Activated T-cell treated with anti-CD3 and anti-CD28 coated beads, Interleukin-2, amount 50 U/mL, for 72 hours (primary cell): ENCODE measurements at regions not wholly inside any gene's neighbourhood (a gene's known extent, or its start where the extent isn't known, plus 50 kb on each side); places are given as distances from the start of the nearest gene placed in this dataset.

Experiments used
- ATAC-seq, 2 donors: fragments of 150-1000 bp; cut with Tn5 transposase; replicated peaks in 1 of 2; 2 replicates each; pipeline ENCODE4 v1.10.0; 2021; ENCODE audit warnings: moderate library complexity in 2 of 2, mild to moderate bottlenecking in 1 of 2
- DNase-seq, 2 donors: peaks; one replicate each; pipeline ENCODE4 v3.0.0; 2021 to 2022; ENCODE audit warnings: mixed read lengths in 1 of 2
- H3K27ac Mint-ChIP-seq: one replicate; pipeline ENCODE4 v1.8.0; 2022; ENCODE audit warnings: mild to moderate bottlenecking, moderate library complexity, mixed read lengths
- H3K27me3 Mint-ChIP-seq: one replicate; pipeline ENCODE4 v1.8.0; 2022; ENCODE audit warnings: low read depth, mixed read lengths
- H3K36me3 Mint-ChIP-seq, 2 donors: one replicate each; pipeline ENCODE4 v1.8.0; 2022; ENCODE audit warnings: mixed read lengths in 2 of 2, mild to moderate bottlenecking in 1 of 2; ENCODE audit not compliant: insufficient read depth in 2 of 2
- H3K4me1 Mint-ChIP-seq: one replicate; pipeline ENCODE4 v1.8.0; 2022; ENCODE audit warnings: low read depth, mixed read lengths
- H3K4me3 Mint-ChIP-seq, 2 donors: one replicate each; pipeline ENCODE4 v1.8.0; 2022; ENCODE audit warnings: mild to moderate bottlenecking in 2 of 2, mixed read lengths in 2 of 2, moderate library complexity in 2 of 2
- H3K9me3 Mint-ChIP-seq, 2 donors: one replicate each; pipeline ENCODE4 v1.8.0; 2022; ENCODE audit warnings: mixed read lengths in 2 of 2

DNA sequence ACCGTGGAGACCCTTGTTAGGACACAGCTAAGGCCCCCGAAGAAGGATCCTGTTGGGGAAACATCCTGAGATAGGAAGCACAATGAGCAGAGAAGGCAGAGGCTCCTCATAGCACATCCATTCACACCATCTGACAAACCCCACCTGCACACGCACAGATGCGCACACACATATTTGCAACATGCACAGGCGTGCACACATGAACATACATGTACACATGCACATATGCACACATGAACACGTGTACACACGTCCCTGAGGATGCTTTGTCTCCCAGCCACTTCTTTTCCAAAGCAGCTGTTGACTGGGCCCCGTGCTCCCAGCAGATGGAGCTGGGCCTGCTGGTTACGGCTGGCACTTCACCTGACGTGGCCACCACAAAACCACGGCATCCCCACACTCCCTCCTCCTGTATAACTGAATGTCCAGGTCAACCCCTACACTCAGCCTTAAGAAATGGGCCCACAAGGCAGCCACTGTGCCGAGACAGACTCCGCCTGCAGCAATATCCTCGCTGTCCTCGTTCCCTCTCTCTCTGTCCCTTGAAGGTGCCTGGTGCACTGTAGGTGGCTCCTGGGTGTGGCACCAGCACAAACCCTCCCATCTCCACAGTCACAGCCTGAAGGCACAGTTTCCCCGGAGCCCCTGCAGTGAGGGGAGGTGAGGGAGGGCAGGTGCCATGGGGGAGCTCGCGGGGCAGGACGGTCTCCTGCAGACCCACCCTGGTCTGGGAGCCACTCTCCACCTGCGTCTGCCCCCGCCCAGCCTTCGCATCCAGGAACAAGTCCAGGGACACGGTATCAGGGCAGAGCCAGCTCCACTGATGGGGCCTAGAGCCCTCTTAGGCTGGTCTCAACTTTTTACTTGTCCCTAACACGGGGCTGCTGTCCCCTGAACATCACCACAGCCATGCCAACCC is 183.0 kb downstream of the RBFOX3 start:
- DNase-seq (no peak), ATAC-seq (no peak)
- no peaks in the 10 kb centered on the region for H3K27me3 Mint-ChIP-seq
- H3K27ac Mint-ChIP-seq: no peak overlapping the region
- no peak overlapping the region for H3K4me3 Mint-ChIP-seq
- H3K4me1 Mint-ChIP-seq: no peaks in the 10 kb centered on the region
- no peaks in the 10 kb centered on the region for H3K36me3 Mint-ChIP-seq
- H3K9me3 Mint-ChIP-seq: no peaks in the 10 kb centered on the region

DNA sequence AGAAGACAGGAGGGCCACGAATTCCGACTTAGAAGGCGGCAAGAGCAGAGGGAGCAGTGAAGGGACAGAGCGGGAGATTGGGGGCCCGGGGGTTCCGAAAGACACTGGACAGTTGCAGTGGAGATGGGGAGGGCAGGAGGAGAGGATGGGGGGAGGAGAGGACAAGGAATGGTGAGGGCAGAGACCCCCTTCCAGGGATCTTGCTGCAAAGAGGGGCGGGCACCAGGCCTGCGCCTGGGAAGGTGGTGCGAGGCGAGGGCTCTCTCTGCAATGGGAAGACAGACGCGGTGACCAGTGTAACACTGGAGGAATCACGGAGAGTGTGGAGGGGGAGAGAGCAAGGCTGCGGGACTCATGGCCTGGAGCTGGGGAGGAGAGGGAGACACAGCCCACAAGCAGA is 185.2 kb downstream of the RBFOX3 start:
- no peak for ATAC-seq
- Mint-ChIP-seq H3K36me3 (no peaks in the 10 kb centered on the region), H3K9me3 (no peaks in the 10 kb centered on the region)

DNA sequence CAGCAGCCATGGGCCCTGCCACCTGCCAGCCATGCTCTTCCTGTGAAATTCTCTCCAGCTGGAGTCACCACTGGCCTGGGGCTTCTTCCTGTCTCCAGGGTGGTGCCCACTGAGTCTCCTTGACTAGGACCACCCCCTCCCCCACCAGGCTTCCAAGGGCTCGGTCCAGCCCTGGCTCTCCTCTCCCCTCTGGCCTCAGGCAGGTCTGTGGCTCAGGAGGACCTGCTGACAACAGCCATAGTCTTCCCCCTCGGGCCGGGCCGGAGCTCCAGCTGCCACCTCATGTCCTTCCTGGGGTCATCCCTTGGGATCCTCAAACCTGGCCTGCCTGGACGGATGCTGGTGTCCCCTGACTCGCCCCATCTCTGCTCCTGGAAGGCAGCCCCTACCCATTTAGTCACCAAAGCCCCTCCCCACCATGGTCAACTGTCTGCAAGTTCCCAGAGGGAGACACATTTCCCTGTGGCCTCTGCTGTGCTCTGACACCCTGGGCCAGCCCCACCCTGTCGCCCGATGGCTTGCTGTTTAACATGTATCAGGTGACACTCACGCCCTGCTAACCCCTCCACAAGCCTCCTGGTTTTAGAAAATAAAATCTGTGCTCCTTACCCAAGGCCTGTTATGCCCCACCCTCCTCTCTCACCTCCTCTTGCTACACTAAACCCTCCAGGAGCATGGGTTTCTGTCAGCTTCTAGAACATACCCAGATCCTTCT is 186.2 kb downstream of the RBFOX3 start:
- Mint-ChIP-seq H3K4me3 (no peak overlapping the region), H3K9me3 (no peaks in the 10 kb centered on the region), H3K27ac (no peak overlapping the region), H3K27me3 (no peaks in the 10 kb centered on the region), H3K36me3 (no peaks in the 10 kb centered on the region), H3K4me1 (no peaks in the 10 kb centered on the region)
- DNase-seq: no peak
- ATAC-seq: no peak

More for the DNA sequence above, 185.2 kb downstream of the RBFOX3 start:
- no peaks in the 10 kb centered on the region for H3K4me1 Mint-ChIP-seq
- no peak overlapping the region for H3K4me3 Mint-ChIP-seq
- DNase-seq: no peak
- no peak overlapping the region for H3K27ac Mint-ChIP-seq
- H3K27me3 Mint-ChIP-seq: no peaks in the 10 kb centered on the region

DNA sequence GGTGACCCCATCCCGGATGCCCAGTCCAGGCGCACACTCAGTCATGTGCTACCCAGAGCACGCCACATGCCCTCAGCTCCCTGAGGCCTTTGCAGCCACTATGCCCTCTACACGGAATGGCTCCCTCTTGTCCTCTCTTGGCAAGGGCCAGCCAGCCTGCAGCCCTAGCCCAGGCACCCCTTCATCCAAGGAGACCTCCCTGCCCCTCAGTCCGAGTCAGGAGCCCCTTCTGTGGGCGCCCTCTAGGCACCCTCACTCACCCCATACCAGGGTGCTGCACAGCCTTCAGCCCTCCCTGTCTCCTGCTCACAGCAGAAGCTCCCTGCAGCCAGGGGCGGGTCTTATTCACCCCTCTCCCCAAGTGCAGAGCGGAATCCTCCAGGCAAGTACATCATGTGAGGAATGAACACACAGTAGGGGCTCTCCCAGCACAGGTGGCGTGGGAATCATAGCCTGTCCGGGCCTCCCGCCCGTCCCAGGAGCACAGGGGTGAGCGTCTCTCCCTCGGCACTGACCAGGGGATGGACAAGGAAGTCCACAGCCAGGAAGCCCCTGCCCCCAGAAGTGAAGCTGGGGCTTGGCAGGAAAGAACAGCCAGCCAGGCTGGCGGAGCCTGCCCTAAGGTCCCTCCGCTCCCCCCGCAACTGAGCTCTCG is 186.9 kb downstream of the RBFOX3 start:
- no peaks in the 10 kb centered on the region for H3K9me3 Mint-ChIP-seq
- H3K27ac Mint-ChIP-seq: no peak overlapping the region
- H3K36me3 Mint-ChIP-seq: no peaks in the 10 kb centered on the region
- H3K27me3 Mint-ChIP-seq: no peaks in the 10 kb centered on the region
- ATAC-seq (no peak), DNase-seq (no peak)
- no peaks in the 10 kb centered on the region for H3K4me1 Mint-ChIP-seq
- H3K4me3 Mint-ChIP-seq: no peak overlapping the region

DNA sequence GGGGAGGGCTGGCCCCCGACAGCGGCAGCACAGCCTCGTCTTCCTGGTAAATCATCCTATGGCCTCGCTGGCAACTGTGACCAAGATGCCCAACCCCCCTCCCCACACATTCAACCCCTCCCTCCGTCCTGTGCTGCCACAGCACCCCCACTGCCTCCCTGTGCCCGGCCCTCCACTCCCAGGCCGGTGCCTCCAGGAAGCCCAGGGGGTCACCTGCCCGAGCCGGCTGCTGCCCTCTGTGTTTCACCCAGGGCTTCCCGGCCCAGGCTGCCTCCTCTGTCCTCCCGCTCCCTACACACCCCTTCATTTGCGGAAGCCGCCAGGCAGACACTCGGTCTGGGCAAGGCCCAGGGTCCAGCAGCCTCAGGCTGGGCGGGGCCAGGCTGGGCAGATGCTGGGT is 188.6 kb downstream of the RBFOX3 start:
- Mint-ChIP-seq H3K4me1 (no peaks in the 10 kb centered on the region), H3K4me3 (no peak overlapping the region), H3K27me3 (peaks cover 7% of the 10 kb centered on the region), H3K36me3 (no peaks in the 10 kb centered on the region), H3K9me3 (no peaks in the 10 kb centered on the region), H3K27ac (no peak overlapping the region)
- ATAC-seq (no peak), DNase-seq (no peak)

DNA sequence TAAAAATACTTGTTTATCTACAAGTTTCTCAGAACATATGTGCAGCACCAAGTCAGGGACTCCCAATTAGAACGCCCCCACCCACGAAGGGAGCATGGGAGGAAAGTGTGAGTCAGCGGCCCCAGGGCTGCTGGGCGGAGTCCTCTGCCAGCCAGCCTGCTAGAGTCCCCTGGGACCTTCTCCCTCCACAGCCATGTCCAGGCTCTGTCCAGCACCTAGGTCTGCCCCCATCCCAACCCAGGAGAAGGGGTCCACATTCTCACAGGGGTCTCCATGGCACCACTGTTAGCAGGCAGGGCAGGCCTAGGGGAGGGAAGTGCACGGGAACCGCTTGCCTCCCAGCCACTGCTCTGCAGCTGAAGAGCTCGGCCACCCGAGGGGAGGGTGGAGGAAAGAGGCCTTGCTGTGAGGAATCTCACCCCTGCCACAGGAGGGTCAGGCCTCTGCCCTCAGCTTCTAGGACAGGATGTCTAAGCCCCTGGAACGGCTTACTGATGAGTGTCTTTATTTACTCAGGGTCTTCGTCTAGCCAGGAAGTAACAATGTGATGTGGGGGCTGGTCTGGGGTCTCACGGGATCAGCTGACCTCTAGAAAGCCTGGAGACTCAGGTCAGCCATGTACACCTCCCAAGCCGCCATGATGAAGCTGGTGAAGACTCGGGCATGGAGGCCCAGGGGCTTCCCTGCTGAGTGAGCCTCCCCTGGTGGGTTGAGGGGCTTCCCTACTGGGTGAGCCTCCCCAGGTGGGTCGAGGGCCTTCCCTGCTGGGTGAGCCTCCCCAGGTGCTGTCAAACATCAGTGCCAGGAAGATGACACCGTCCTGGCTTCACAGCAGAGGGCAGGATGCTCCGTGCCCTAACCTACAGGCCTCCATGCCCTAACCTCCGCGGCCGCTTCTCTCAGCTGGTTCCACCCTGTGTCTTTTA is 190.3 kb downstream of the RBFOX3 start:
- Mint-ChIP-seq H3K36me3 (no peaks in the 10 kb centered on the region), H3K4me3 (no peak overlapping the region), H3K9me3 (no peaks in the 10 kb centered on the region), H3K27ac (no peak overlapping the region), H3K4me1 (no peaks in the 10 kb centered on the region), H3K27me3 (peaks cover 7% of the 10 kb centered on the region)
- ATAC-seq: peak; percentile 84 to 85
- DNase-seq: peak; percentile 50 to 59

DNA sequence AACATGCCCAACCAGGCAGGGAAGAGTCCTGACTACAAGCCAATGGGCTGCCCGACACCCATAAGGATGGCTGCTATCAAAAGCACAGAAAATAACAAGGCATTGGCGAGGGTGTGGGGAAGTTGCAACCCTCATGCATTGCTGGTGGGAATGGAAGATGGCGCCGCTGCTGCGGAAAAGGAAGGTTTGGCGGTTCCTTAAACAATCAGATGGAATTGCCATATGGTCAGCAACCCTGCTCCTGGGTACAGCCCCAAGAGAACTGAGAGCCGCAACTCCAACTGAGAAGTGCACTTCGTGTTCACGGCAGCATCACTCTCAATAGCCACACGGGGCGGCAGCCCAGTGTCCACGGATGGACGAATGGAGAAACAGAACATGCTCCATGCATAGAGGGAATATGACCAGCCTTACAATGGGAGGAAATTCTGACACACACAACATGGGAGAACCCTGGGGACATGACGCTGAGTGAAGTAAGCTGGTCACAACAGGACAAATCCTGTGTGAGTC is 193.3 kb downstream of the RBFOX3 start:
- Mint-ChIP-seq H3K4me1 (no peaks in the 10 kb centered on the region), H3K9me3 (no peaks in the 10 kb centered on the region), H3K4me3 (no peak overlapping the region), H3K27ac (no peak overlapping the region), H3K36me3 (no peaks in the 10 kb centered on the region), H3K27me3 (peaks cover 7% of the 10 kb centered on the region)
- DNase-seq (no peak), ATAC-seq (no peak)

DNA sequence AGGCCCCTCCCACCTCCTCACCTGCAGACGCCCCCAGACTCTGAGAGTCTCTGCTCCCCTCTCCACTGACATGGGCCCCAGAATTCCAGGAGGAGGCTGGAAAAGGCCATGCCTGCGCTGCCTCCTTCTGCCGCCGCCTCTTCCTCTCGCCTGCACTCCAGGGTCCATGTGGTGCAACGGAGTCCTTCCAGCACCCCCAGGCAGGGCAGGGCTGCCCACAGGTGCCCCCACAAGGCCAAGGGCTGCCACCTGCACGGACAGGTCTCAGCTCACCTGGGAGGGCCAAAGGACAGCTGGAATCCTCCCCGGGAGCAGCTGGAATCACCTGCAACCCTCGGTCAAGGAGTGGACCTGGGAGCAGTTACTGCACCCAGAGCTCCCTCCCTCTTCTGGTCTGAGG is 194.9 kb downstream of the RBFOX3 start:
- no peak for DNase-seq
- H3K27me3 Mint-ChIP-seq: peaks cover 7% of the 10 kb centered on the region
- no peaks in the 10 kb centered on the region for H3K4me1 Mint-ChIP-seq
- H3K36me3 Mint-ChIP-seq: no peaks in the 10 kb centered on the region
- H3K4me3 Mint-ChIP-seq: no peak overlapping the region
- no peak for ATAC-seq
- no peaks in the 10 kb centered on the region for H3K9me3 Mint-ChIP-seq
- H3K27ac Mint-ChIP-seq: no peak overlapping the region

DNA sequence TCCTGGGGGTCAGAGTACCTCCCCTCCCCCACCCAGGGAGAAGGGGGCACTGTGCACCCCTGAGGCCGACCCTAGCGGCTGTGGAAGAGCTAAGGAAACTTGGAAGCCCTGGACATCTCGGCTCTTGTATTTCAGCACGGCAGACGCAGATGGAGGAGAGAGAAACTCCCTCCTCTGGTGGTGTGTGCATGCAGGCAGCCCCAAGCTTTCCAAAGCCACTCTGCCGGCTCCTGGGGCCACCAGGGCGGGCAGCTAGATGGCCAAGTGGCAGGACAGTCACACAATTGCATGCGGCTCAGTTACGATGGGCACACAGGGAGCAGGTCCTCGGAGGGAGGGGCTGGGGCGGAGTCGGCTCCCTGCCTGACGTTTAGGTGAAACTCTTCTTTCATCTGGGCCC is 195.5 kb downstream of the RBFOX3 start:
- no peak overlapping the region for H3K4me3 Mint-ChIP-seq
- no peak for DNase-seq
- H3K27ac Mint-ChIP-seq: no peak overlapping the region
- ATAC-seq: no peak
- H3K36me3 Mint-ChIP-seq: no peaks in the 10 kb centered on the region
- H3K27me3 Mint-ChIP-seq: peaks cover 7% of the 10 kb centered on the region
- no peaks in the 10 kb centered on the region for H3K4me1 Mint-ChIP-seq
- H3K9me3 Mint-ChIP-seq: no peaks in the 10 kb centered on the region

DNA sequence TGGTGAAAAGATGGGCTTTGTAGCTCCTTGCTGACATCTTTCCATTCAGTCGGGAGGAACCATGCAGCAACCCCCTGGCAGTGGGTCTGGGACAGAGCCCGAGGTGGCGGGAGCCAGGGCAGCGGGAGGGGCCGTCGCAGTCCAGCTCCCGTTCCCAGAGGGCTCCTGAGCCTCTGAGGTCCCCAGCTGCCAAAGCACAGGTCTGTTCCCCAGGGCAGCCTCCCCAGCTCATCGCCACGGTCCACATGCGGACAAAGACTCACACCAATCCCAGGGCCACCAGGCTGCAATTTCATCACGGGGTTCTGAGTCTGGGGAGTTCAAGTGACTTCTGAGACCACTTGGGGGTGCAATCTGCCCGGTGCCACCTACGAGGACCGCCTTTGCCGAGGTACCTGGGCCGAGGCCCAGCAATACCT is 196.0 kb downstream of the RBFOX3 start:
- DNase-seq (no peak), ATAC-seq (no peak)
- Mint-ChIP-seq H3K4me3 (no peak overlapping the region), H3K27me3 (peaks cover 7% of the 10 kb centered on the region), H3K4me1 (no peaks in the 10 kb centered on the region), H3K36me3 (no peaks in the 10 kb centered on the region), H3K9me3 (no peaks in the 10 kb centered on the region), H3K27ac (no peak overlapping the region)

DNA sequence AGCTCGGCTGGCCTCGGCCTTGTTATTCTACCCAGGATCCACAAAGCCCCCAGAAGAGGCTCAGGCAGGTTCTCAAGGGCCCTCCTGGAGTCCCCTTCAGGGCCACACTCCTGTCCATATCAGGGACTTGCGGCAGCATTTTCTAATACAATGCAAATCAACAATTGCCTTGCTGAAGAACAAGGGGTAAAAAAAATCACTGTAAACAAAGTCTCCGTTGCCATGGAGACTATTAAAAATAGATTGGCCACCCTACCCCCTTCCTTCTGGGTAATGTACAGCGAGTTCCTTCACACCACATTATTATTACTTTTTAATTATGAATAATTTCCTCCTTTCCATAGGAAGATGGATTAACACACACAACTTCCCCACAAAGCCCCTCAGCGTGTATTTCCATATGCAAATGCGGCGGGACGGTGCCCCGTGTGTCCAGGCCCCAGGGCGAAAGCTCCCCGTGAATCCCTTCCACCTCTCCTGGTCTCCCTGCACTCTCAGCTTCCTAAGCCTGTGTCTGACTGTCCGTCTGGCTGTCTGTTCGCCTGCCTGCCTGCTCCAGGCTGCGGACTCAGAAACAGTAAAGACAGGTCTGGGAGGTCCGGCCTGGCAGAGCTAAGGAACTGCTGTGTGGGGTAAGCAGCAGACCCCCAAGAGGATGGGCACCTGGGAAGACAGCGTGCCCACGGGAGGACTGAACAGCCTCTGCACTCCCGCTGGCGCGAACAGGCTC is 196.6 kb downstream of the RBFOX3 start:
- DNase-seq (no peak), ATAC-seq (no peak)
- Mint-ChIP-seq H3K4me3 (no peak overlapping the region), H3K27ac (no peak overlapping the region), H3K4me1 (no peaks in the 10 kb centered on the region), H3K9me3 (no peaks in the 10 kb centered on the region), H3K36me3 (no peaks in the 10 kb centered on the region), H3K27me3 (peaks cover 7% of the 10 kb centered on the region)

DNA sequence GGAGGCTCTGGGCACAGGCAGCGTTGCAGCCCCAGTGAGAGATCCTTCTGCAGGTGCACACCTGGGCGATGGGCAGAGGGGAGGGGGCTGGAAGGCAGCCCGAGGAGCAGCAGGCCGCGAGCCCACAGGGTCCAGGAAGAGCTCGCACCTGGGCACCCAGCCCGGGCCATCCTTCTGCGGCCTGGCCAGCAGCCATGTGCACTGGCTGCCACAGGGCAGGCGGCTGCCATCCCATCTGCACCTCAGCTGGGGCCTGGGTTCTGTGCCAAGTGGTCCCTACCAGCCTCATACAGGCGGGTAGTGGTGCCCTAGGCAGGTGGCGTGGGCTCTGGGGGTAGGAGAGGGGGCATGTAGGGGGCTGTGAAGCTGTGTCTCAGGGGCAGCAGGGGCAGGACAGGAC is 197.2 kb downstream of the RBFOX3 start:
- Mint-ChIP-seq H3K4me3 (no peak overlapping the region), H3K27me3 (peaks cover 7% of the 10 kb centered on the region), H3K4me1 (no peaks in the 10 kb centered on the region), H3K36me3 (no peaks in the 10 kb centered on the region), H3K27ac (no peak overlapping the region), H3K9me3 (no peaks in the 10 kb centered on the region)
- DNase-seq: no peak
- ATAC-seq: no peak
